IPS DF 6.9 (cell line): ENCODE measurements at regions not wholly inside any gene's neighbourhood (a gene's known extent, or its start where the extent isn't known, plus 50 kb on each side); places are given as distances from the start of the nearest gene placed in this dataset.

Experiments used
- DNase-seq: peaks from one replicate; pipeline ENCODE4 v3.0.0-alpha.2; 2013; ENCODE audit warnings: low read depth, low spot score
- H3K27ac ChIP-seq: one replicate; pipeline ENCODE4 v1.5.1; 2013; ENCODE audit warnings: low read length, control low read depth
- H3K27me3 ChIP-seq: 2 replicates; pipeline ENCODE4 v1.6.1; 2013; ENCODE audit warnings: mild to moderate bottlenecking, low read length; ENCODE audit not compliant: control insufficient read depth, insufficient read depth
- H3K36me3 ChIP-seq: 2 replicates; pipeline ENCODE4 v1.6.1; 2013; ENCODE audit warnings: low read length; ENCODE audit not compliant: control insufficient read depth, insufficient read depth
- H3K4me1 ChIP-seq: 2 replicates; pipeline ENCODE4 v1.6.1; 2013; ENCODE audit warnings: low read length; ENCODE audit not compliant: control insufficient read depth, insufficient read depth
- H3K4me3 ChIP-seq: 2 replicates; pipeline ENCODE4 v1.5.1; 2013; ENCODE audit warnings: mild to moderate bottlenecking, low read length
- H3K9me3 ChIP-seq: 2 replicates; pipeline ENCODE4 v1.6.1; 2013; ENCODE audit warnings: low read length, inconsistent platforms; ENCODE audit not compliant: control insufficient read depth, insufficient read depth
- WGBS: extraction: QIAGEN DNeasy Blood & Tissue Kit; methylation state at CpG from one replicate; pipeline ENCODE4 v1.1.7; 2013; ENCODE audit warnings: mixed read lengths, missing lambda C conversion rate; ENCODE audit not compliant: insufficient read length, insufficient coverage; 5-methylcytosine and 5-hydroxymethylcytosine counted together

GRCh38 chr4:104163820-104164219 is 330.9 kb downstream of the CXXC4 start:
- Histone ChIP-seq H3K27me3 (no peaks in the 10 kb centered on the region), H3K9me3 (no peaks in the 10 kb centered on the region), H3K4me3 (no peak overlapping the region), H3K4me1 (no peaks in the 10 kb centered on the region), H3K27ac (no peak overlapping the region), H3K36me3 (no peaks in the 10 kb centered on the region)
- no CpG with 5 or more reads among the region's 1 CpG for WGBS
- no peak for DNase-seq

GRCh38 chr4:104146048-104146447 is 348.6 kb downstream of the CXXC4 start:
- Histone ChIP-seq H3K27ac (no peak overlapping the region), H3K27me3 (no peaks in the 10 kb centered on the region), H3K36me3 (no peaks in the 10 kb centered on the region), H3K9me3 (no peaks in the 10 kb centered on the region), H3K4me3 (no peak overlapping the region), H3K4me1 (no peaks in the 10 kb centered on the region)
- no CpG with 5 or more reads among the region's 1 CpG for WGBS
- no peak for DNase-seq

- Histone ChIP-seq H3K27me3 (no peaks in the 10 kb centered on the region), H3K9me3 (no peaks in the 10 kb centered on the region), H3K4me1 (no peaks in the 10 kb centered on the region), H3K4me3 (no peak overlapping the region), H3K36me3 (no peaks in the 10 kb centered on the region), H3K27ac (no peak overlapping the region)
- WGBS = no CpG with 5 or more reads among the region's 1 CpG
- DNase-seq = no peak
These were observed 356.6 kb downstream of the CXXC4 start for GRCh38 chr4:104138116-104138515.

GRCh38 chr4:104129243-104129642 is 365.5 kb downstream of the CXXC4 start:
- no peaks in the 10 kb centered on the region for H3K27me3 ChIP-seq
- no peaks in the 10 kb centered on the region for H3K9me3 ChIP-seq
- DNase-seq = no peak
- H3K4me1 ChIP-seq = no peaks in the 10 kb centered on the region
- H3K27ac ChIP-seq = no peak overlapping the region
- WGBS = no CpG with 5 or more reads among the region's 5 CpGs
- H3K36me3 ChIP-seq = no peaks in the 10 kb centered on the region
- no peak overlapping the region for H3K4me3 ChIP-seq

- Histone ChIP-seq H3K36me3 (no peaks in the 10 kb centered on the region), H3K27ac (no peak overlapping the region), H3K9me3 (no peaks in the 10 kb centered on the region), H3K27me3 (no peaks in the 10 kb centered on the region), H3K4me3 (no peak overlapping the region), H3K4me1 (no peaks in the 10 kb centered on the region)
- DNase-seq = no peak
These were observed 365.9 kb downstream of the CXXC4 start for GRCh38 chr4:104128850-104129213.

- Histone ChIP-seq H3K27ac (no peak overlapping the region), H3K27me3 (no peaks in the 10 kb centered on the region), H3K4me1 (no peaks in the 10 kb centered on the region), H3K36me3 (no peaks in the 10 kb centered on the region), H3K4me3 (no peak overlapping the region), H3K9me3 (no peaks in the 10 kb centered on the region)
- DNase-seq = no peak
- no CpG with 5 or more reads among the region's 1 CpG for WGBS
These were observed 366.5 kb downstream of the CXXC4 start for GRCh38 chr4:104128031-104128849.

GRCh38 chr4:104123021-104123420 is 371.7 kb downstream of the CXXC4 start:
- DNase-seq = no peak
- H3K36me3 ChIP-seq = no peaks in the 10 kb centered on the region
- H3K27me3 ChIP-seq = no peaks in the 10 kb centered on the region
- no peak overlapping the region for H3K4me3 ChIP-seq
- no peaks in the 10 kb centered on the region for H3K4me1 ChIP-seq
- WGBS = no CpG with 5 or more reads among the region's 4 CpGs
- H3K27ac ChIP-seq = no peak overlapping the region
- no peaks in the 10 kb centered on the region for H3K9me3 ChIP-seq

- Histone ChIP-seq H3K9me3 (no peaks in the 10 kb centered on the region), H3K36me3 (no peaks in the 10 kb centered on the region), H3K4me3 (no peak overlapping the region), H3K27ac (no peak overlapping the region), H3K4me1 (no peaks in the 10 kb centered on the region), H3K27me3 (no peaks in the 10 kb centered on the region)
- no peak for DNase-seq
- no CpG with 5 or more reads among the region's 1 CpG for WGBS
These were observed 376.9 kb downstream of the CXXC4 start for GRCh38 chr4:104117776-104118175.

- no peak overlapping the region for H3K27ac ChIP-seq
- no peak for DNase-seq
- H3K27me3 ChIP-seq = no peaks in the 10 kb centered on the region
- H3K4me3 ChIP-seq = no peak overlapping the region
- no peaks in the 10 kb centered on the region for H3K36me3 ChIP-seq
- H3K9me3 ChIP-seq = no peaks in the 10 kb centered on the region
- no CpG with 5 or more reads among the region's 3 CpGs for WGBS
- no peaks in the 10 kb centered on the region for H3K4me1 ChIP-seq
These were observed 380.8 kb downstream of the CXXC4 start for GRCh38 chr4:104113850-104114249.

GRCh38 chr4:104099141-104099540 is 379.4 kb upstream of the TACR3 start:
- Histone ChIP-seq H3K27ac (no peak overlapping the region), H3K4me1 (no peaks in the 10 kb centered on the region), H3K9me3 (peaks cover 1% of the 10 kb centered on the region), H3K4me3 (no peak overlapping the region), H3K36me3 (no peaks in the 10 kb centered on the region), H3K27me3 (no peaks in the 10 kb centered on the region)
- DNase-seq = no peak

GRCh38 chr4:104093247-104093646 is 373.5 kb upstream of the TACR3 start:
- Histone ChIP-seq H3K27me3 (no peaks in the 10 kb centered on the region), H3K4me3 (no peak overlapping the region), H3K27ac (no peak overlapping the region), H3K36me3 (no peaks in the 10 kb centered on the region), H3K9me3 (no peaks in the 10 kb centered on the region), H3K4me1 (no peaks in the 10 kb centered on the region)
- no peak for DNase-seq
